Stimulated activated CD4-positive, alpha-beta T cell treated with anti-CD3 and anti-CD28 coated beads, Interleukin-12 subunit alpha, Interleukin-12 subunit beta, amount 100 ng/mL, for 48 hours (primary cell): ENCODE measurements at regions not wholly inside any gene's neighbourhood (a gene's known extent, or its start where the extent isn't known, plus 50 kb on each side); places are given as distances from the start of the nearest gene placed in this dataset.
"Not testable (repeated sequence)": the region's sequence is repeated elsewhere in the genome, so short reads cannot be mapped to it uniquely, and the experiment has no call there.

Experiments used
- DNase-seq, 3 donors: peaks; one replicate each; pipeline ENCODE4 v3.0.0-alpha.2; 2020; ENCODE audit warnings: low read depth in 2 of 3, low spot score in 1 of 3

- no peak for DNase-seq
Observed at GRCh38 chr1:233788687-233789086, 115.8 kb upstream of the SLC35F3 start.

GRCh38 chr1:233790121-233790520, 114.4 kb upstream of the SLC35F3 start:
- no peak for DNase-seq

DNA sequence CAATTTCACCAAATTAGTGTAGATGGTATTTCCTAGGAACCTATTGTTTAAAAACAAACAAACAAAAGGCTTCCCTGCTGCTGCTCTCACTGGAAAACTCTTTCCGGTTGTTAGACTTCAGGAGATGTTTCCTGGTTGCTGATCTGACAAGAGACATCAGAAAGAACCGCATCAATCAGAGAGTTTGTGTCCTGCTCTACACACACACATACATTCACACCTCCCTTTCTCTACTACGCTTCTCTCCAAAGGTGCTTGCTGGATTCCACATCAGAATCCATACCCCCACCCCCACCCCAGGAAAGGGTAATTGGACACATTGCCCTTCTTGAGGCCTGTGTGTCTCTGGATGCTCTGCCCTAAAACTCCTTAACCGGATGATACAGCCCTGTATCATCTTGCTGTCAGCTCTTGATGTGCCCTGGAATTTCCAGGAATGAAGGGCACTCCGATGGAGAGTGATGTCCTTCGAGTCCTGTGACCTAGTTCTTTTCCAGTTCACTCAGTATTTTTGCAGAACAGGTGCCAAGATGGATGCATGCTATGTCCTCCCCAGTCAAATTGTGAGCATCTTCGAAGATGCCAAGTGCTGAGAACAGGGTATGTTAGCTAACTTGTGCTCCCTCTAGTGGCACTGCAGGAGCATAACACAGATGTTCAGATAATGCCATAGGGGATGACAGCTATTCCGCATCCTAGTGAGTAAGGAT, 113.7 kb upstream of the SLC35F3 start:
- DNase-seq: peak in 2 of 3 donors; percentile 12 to 16

- no peak for DNase-seq
Observed at GRCh38 chr1:233791372-233791703, 113.1 kb upstream of the SLC35F3 start.

DNA sequence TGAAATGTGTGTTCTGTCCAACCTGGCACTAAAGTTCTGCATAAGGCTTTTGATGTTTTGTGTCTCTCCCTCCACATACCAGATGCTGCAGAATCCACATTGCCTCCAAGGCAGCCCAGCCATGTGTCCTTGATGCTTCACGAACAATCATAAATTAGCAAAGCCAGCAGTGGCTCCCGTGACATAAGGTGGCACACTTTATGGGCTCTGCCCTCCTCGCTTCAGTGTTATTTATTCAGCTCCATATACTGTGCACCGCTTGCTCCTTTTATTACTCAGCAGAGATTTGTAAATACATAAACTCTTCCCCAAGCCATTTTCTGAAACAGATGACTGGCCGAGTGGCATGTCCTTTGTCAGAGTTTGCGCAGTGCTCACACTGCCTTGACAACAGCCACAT, 112.8 kb upstream of the SLC35F3 start:
- no peak for DNase-seq

DNA sequence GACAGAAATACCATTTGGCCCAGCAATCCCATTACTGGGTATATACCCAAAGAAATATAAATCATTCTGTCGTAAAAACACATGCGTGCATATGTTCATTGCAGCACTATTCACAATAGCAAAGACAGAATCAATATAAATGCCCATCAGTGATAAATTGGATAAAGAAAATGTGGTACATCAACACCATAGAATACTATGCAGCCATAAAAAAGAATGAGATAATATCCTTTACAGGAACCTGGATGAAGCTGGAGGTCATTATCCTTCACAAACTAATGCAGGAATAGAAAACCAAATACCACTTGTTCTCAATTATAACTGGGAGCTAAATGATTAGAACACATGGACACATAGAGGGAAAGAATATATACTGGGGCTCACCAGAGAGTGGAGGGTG, 109.6 kb upstream of the SLC35F3 start:
- no peak for DNase-seq

GRCh38 chr1:233796146-233796783, 108.2 kb upstream of the SLC35F3 start:
- no peak for DNase-seq

GRCh38 chr1:233802611-233803010, 101.9 kb upstream of the SLC35F3 start:
- DNase-seq: no peak

DNA sequence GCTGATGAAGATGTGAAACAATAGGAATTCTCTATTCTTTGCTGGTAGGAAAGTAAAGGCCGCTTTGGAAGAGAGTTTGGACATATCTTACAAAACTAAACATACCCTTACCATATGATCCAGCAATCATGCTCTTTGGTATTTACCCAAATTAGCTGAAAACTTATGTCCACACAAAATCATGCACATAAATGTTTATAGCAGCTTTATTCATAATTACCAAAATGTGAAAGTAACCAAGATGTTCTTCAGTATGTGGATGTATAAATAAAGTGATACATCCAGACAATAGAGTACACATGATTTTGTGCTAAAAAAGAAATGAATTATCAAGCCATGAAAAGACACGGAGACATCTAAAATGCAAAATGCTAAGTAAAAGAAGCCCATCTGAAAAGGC, 98.7 kb upstream of the SLC35F3 start:
- no peak for DNase-seq

DNA sequence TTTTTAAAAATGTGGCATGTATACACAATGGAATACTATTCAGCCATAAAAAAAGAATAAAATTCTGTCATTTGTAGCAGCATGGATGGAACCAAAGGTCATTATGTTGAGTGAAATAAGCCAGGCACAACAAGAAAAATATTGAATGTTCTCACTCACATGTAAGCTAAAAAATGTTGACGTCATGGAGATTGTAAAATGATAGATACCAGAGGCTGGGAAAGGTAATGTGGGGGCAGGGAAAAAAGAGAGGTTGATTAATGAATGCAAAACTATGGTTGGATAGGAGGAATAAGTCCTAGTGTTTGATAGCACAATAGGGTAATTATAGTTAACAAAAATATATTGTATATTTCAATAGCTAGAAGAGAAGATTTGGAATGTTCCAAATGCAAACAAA, 89.1 kb upstream of the SLC35F3 start:
- DNase-seq: no peak

DNA sequence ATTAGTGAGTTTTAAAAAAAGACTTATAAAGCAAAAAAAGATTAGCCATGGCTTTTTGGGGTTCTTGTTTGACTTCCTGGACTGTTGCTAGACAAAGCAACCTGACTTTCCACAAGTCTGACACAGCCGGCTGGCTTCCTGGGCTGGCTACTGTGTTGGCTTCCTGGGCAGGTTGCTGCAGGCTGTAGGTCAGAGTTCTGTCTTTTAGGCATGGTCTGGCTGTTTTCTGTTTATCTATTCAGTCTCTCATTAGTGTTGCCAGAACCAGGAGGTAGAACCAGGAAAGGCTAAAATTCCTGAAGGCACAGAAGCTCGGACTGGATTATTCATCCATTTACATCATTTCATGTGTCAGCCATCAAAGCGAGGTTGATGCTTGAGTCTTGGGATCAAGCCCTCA, 88.6 kb upstream of the SLC35F3 start:
- DNase-seq: no peak

- DNase-seq: no peak
Observed at GRCh38 chr1:233816348-233816747, 88.1 kb upstream of the SLC35F3 start.

- DNase-seq: no peak
Observed at GRCh38 chr1:233819042-233819441, 85.4 kb upstream of the SLC35F3 start.

GRCh38 chr1:233824179-233824578, 80.3 kb upstream of the SLC35F3 start:
- not testable (repeated sequence) for DNase-seq

GRCh38 chr1:233827937-233828336, 76.5 kb upstream of the SLC35F3 start:
- not testable (repeated sequence) for DNase-seq

GRCh38 chr1:233828480-233828879, 76.0 kb upstream of the SLC35F3 start:
- DNase-seq: no peak

DNA sequence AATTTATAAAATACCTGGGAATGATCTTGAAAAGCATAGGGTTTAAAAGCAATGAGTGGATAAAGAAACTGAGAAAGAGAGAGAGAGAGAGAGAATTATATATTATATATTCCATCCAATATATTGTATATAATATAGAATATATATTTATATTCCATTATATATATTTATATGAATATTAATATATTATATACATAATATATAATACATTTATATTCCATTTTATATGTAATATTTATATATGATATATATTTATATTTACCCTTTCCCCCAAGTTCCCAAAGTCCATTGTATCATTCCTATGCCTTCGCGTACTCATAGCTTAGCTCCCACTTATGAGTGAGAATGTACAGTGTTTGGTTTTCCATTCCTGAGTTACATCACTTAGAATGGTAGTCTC, 69.9 kb upstream of the SLC35F3 start:
- no peak for DNase-seq

DNA sequence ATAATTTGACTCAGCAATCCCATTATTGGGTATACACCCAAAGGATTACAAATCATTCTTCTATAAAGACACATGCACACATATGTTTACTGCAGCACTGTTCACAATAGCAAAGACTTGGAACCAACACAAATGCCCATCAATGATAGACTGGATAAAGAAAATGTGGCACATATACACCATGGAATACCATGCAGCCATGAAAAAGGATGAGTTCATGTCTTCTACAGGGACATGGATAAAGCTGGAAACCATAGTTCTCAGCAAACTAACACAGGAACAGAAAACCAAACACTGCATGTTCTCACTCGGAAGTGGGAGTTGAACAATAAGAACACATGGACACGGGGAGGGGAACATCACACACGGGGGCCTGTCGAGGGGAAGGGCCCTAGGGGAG, 66.3 kb upstream of the SLC35F3 start:
- DNase-seq: not testable (repeated sequence)

- DNase-seq: no peak
Observed at GRCh38 chr1:233843525-233844204, 60.8 kb upstream of the SLC35F3 start.

DNA sequence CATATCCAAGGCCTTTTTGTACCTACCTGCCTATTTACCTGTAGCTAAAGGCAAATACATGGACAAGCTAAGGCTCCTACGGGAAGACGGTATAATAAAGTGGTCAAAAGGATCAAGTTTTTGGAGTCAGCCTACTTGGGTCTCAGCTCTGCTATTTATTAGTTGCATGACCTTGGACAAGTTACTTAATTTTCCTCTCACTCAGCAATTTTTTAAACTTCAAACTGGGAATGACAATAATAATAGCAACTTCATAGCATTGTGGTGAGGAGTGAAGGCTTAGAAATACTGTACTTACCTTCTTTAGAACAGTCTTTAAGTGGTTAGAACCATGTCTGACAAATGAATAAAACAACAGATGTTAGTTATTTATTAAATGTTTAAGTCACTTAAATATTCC, 60.2 kb upstream of the SLC35F3 start:
- no peak for DNase-seq

- DNase-seq: no peak
Observed at GRCh38 chr1:233844692-233845091, 59.8 kb upstream of the SLC35F3 start.
